ENCODE measurements at regions not wholly inside any gene's neighbourhood (a gene's known extent, or its start where the extent isn't known, plus 50 kb on each side); places are given as distances from the start of the nearest gene placed in this dataset.

DNA sequence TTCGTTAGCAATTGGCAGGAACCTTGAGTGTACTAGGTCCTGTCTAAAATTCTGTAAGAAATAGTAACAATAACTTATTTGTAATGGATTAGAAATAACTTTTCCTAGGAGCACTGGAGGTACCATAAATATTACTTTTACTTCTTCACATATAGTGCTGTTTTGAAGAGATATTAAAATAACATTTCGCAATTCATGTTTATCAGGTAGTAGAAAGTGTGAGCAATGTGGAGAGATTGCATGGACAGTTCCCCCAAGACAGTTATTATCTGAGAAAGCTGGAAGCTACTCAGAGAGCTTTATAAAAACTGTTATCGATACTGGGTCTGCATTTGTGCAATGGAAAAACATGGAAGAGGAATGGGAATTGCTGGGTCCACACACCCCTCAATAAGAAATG, 128.5 kb upstream of the KIF26B start:
- TF ChIP-seq CTCF (IDR thresholded peaks at IDR 0.05; ENCODE audit: poor library complexity) (no peak), EZH2 (IDR thresholded peaks at IDR 0.05; ENCODE audit: borderline replicate concordance) (no peak), EZH2phosphoT487 (IDR thresholded peaks at IDR 0.05; ENCODE audit: low read depth, severe bottlenecking, unreplicated experiment) (no peak)

All from hepatocyte (in vitro differentiated cells).